Adrenal gland (tissue), 9 donors: ENCODE measurements at regions not wholly inside any gene's neighbourhood (a gene's known extent, or its start where the extent isn't known, plus 50 kb on each side); places are given as distances from the start of the nearest gene placed in this dataset.

Source experiments
- DNase-seq, 7 donors: peaks; one replicate each; pipeline ENCODE4 v3.0.0-alpha.2; 2019 to 2020
- H3K27ac ChIP-seq, 5 donors: fragments of 200-600 bp; sonication (generic) in 4 of 5; 1 replicate in 3 of 5; 2 replicates in 2 of 5; pipeline versions ENCODE4 v1.5.1 to v1.8.0; 2016 to 2020; ENCODE audit warnings: mild to moderate bottlenecking in 1 of 5
- H3K27me3 ChIP-seq: fragments of 200-600 bp; 2 replicates; pipeline ENCODE4 v1.8.0; 2021
- H3K36me3 ChIP-seq, 2 donors: fragments of 200-600 bp; replicated peaks in 1 of 2; 1 replicate in 1 of 2; 2 replicates in 1 of 2; pipeline versions ENCODE4 v1.5.1 to v1.8.0; 2018 to 2022
- H3K4me1 ChIP-seq, 2 donors: fragments of 200-600 bp; replicated peaks in 1 of 2; 1 replicate in 1 of 2; 2 replicates in 1 of 2; pipeline versions ENCODE4 v1.5.1 to v1.8.0; 2018 to 2021
- H3K4me3 ChIP-seq, 4 donors: fragments of 200-600 bp; sonication (generic) in 3 of 4; one replicate each; pipeline ENCODE4 v1.5.1; 2016 to 2018
- H3K9me3 ChIP-seq, 3 donors: fragments of 200-600 bp; sonication (generic) in 1 of 3; replicated peaks in 1 of 3; 1 replicate in 2 of 3; 2 replicates in 1 of 3; pipeline versions ENCODE4 v1.5.1 to v1.8.0; 2016 to 2021
- POLR2A ChIP-seq, 2 donors: fragments of 450-650 bp; IDR thresholded peaks; one replicate each; pipeline ENCODE4 v1.6.1; 2017; ENCODE audit warnings: antibody characterized with exemption in 2 of 2, mild to moderate bottlenecking in 2 of 2, moderate library complexity in 1 of 2
- WGBS, 4 donors: extraction: QIAGEN DNeasy Blood & Tissue Kit in 2 of 4; methylation state at CpG; one replicate each; pipeline versions ENCODE4 v1.1.5 to v1.1.7; 2013 to 2017; 5-methylcytosine and 5-hydroxymethylcytosine counted together
- intact Hi-C, 2 donors: fragments of 100-400 bp; cut with DNase I; formaldehyde crosslinking; loops; one replicate each; pipeline versions ENCODE4 v1.14.1 to v1.15.0; 2022 to 2023
- TF ChIP-seq, protein P1 (sequence below), 6 experiments: fragments of 450-650 bp in 4 of 6; fragments of 200-600 bp in 2 of 6; sonication (generic) in 1 of 6; IDR thresholded peaks; 1 replicate in 5 of 6; 2 replicates in 1 of 6; pipeline versions ENCODE4 v1.5.1 to v1.8.0; 2016 to 2021; ENCODE audit warnings: antibody characterized with exemption in 6 of 6, mild to moderate bottlenecking in 2 of 6, moderate library complexity in 1 of 6
- donor health status: healthy with polysubstance abuse.
- donor health status: Bipolar disorder and iron deficiency.
- donor health status: DM: yes; HTN: yes; CAD: no.
- donor health status: DM: no; HTN: no; CAD: no.
- donor health status: DM: no; HTN: no; CAD: no.

DNA sequence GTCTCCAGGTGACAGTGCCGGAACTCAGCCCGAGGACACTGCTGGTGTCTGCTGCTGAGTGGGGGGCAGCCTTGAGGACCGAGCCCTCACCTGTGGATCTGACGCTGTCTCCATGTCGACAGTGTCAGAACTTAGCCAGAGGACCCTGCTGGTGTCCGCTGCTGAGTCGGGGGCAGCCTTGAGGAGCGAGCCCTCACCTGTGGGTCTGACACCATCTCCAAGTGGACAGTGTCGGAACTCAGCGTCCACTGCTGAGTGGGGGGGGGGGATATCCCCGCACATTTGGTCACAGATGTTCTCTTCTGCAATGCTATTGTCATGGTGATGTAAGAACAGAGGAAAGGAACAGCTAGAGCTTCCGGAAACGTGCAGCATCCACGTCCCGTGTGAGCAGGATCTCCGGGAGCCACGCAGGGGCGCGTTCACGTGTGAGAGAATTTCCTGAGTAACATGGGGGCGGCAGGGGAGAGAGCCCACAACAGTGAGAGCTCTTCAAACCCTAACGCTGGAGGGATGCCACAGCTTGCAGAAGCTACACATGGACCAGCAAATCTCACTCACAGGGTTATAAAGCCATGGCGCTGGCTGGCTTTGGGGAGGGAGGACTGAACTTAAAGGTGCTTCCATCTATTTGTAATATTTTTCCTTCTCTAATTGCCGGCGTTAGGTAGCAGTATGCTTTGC is 250.7 kb upstream of the SALL3 start:
- H3K4me1 ChIP-seq, result no peaks in the 10 kb centered on the region
- no peaks in the 10 kb centered on the region for H3K27me3 ChIP-seq
- no peak overlapping the region for H3K27ac ChIP-seq
- H3K4me3 ChIP-seq, result no peak overlapping the region
- no peaks in the 10 kb centered on the region for H3K36me3 ChIP-seq
- no peaks in the 10 kb centered on the region for H3K9me3 ChIP-seq
- TF ChIP-seq POLR2A (IDR thresholded peaks at IDR 0.05), result no peak
- TF ChIP-seq, protein P1, sequence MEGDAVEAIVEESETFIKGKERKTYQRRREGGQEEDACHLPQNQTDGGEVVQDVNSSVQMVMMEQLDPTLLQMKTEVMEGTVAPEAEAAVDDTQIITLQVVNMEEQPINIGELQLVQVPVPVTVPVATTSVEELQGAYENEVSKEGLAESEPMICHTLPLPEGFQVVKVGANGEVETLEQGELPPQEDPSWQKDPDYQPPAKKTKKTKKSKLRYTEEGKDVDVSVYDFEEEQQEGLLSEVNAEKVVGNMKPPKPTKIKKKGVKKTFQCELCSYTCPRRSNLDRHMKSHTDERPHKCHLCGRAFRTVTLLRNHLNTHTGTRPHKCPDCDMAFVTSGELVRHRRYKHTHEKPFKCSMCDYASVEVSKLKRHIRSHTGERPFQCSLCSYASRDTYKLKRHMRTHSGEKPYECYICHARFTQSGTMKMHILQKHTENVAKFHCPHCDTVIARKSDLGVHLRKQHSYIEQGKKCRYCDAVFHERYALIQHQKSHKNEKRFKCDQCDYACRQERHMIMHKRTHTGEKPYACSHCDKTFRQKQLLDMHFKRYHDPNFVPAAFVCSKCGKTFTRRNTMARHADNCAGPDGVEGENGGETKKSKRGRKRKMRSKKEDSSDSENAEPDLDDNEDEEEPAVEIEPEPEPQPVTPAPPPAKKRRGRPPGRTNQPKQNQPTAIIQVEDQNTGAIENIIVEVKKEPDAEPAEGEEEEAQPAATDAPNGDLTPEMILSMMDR (IDR thresholded peaks at IDR 0.05), result no peak
- intact Hi-C loops, result no loop called here
- WGBS, 4 donors, result 75 to 84% (median 79%) methylated on average over 19 to 25 of the region's 25 CpGs
- no peak for DNase-seq

DNA sequence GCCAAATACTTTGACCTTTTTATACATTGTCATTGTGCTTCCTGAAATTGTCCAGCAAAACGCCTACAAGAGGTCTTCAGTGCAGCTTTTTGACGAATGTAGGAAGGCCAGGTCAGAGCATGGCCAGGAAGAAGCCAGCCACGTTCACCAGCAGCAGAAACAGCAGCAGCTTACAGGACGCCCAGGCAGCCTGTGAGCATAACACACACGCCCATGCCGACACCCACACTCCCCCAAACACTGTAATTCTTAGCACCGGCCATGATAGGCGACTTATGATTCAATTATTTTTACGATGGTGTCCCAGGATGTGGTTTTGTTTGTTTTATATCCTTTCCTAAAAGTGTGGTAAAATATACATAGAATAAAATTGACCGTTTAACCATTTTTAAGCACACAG is 249.1 kb upstream of the SALL3 start:
- no peaks in the 10 kb centered on the region for H3K4me1 ChIP-seq
- H3K27me3 ChIP-seq, result no peaks in the 10 kb centered on the region
- WGBS, 4 donors, result 33 to 37% (median 35%) methylated on average over 10 of the region's 10 CpGs
- no peak overlapping the region for H3K27ac ChIP-seq
- H3K36me3 ChIP-seq, result no peaks in the 10 kb centered on the region
- no peak overlapping the region for H3K4me3 ChIP-seq
- H3K9me3 ChIP-seq, result no peaks in the 10 kb centered on the region
- intact Hi-C loops, result no loop called here
- TF ChIP-seq, protein P1 (IDR thresholded peaks at IDR 0.05), result no peak
- no peak for TF ChIP-seq POLR2A (IDR thresholded peaks at IDR 0.05)
- no peak for DNase-seq

DNA sequence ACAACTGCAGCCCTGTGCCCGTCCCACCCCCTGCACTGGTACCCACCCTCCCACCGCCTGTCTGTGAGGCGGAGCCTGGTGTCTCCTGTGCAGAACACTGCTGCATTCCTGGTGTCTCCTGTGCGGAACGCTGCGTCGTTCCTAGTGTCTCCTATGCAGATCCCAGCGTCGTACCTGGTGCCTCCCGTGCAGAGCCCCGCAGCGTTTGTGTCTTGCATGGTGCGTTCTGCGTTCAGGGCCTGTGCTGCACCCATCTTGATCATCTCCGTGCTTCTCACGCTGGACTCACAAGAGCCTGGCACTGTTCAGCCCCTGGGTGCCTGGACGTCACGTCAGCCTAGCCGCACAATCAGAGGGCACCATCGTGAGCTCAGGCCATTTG is 248.6 kb upstream of the SALL3 start:
- no peaks in the 10 kb centered on the region for H3K27me3 ChIP-seq
- intact Hi-C loops, result no loop called here
- H3K4me3 ChIP-seq, result no peak overlapping the region
- no peak for TF ChIP-seq POLR2A (IDR thresholded peaks at IDR 0.05)
- TF ChIP-seq, protein P1 (IDR thresholded peaks at IDR 0.05), result no peak
- H3K36me3 ChIP-seq, result no peaks in the 10 kb centered on the region
- H3K27ac ChIP-seq, result no peak overlapping the region
- H3K4me1 ChIP-seq, result no peaks in the 10 kb centered on the region
- DNase-seq, result no peak
- WGBS, 4 donors, result 61 to 74% (median 71%) methylated on average over 8 to 20 of the region's 20 CpGs
- no peaks in the 10 kb centered on the region for H3K9me3 ChIP-seq

DNA sequence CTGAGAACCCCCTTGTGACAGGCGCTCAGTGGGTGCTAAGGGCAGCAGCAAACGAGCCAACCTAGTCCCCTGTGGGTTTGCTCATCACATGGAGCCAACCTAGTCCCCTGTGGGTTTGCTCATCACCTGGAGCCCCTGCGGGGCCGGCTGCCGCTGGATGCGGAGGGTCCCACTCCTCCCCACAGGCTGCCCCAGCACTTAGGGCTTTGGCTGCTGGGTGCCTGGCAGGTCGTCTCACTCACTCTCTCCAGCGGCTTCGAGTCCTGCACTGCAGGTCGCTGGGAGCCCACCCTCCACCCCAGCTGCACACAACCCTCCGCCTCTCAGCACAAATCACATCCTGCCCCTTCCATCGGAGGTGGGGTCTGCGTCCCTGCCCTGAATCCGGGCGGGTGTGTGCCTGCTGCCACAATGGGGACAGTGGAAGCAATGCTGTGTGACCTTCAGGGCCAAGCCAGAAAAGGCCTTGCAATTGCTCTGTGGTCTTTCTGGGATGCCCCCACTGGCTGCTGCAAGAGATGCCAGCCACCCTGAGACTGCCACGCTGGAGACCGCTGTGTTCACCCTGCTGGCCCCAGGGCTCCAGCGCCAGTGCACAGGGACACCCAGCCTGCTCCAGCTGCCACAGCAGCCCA is 248.1 kb upstream of the SALL3 start:
- no peak for DNase-seq
- Histone ChIP-seq H3K27ac (no peak overlapping the region), H3K9me3 (no peaks in the 10 kb centered on the region), H3K36me3 (no peaks in the 10 kb centered on the region), H3K27me3 (no peaks in the 10 kb centered on the region), H3K4me1 (no peaks in the 10 kb centered on the region), H3K4me3 (no peak overlapping the region)
- intact Hi-C loops, result no loop called here
- WGBS, 4 donors, result 70 to 83% (median 77%) methylated on average over 9 to 18 of the region's 18 CpGs
- TF ChIP-seq, protein P1 (IDR thresholded peaks at IDR 0.05), result no peak
- TF ChIP-seq POLR2A (IDR thresholded peaks at IDR 0.05), result no peak
